ENCODE measurements at regions not wholly inside any gene's neighbourhood (a gene's known extent, or its start where the extent isn't known, plus 50 kb on each side); places are given as distances from the start of the nearest gene placed in this dataset.

DNA sequence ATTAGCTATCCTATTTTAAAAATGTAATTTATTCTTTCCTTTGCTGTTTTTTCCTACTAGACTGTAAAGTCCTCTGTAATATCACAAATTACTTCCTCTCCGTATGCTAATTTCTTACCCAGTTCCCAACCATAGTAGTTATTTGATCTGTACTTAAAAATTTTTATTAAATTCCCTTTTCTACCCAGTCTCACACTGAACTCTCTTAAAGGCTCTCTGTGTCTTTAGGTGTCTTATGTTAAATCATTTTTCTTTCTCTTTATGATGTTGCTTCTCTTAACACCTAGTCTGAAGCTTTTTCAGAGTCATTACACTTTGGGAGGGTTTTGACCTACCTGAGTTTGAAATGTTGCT lies 378.6 kb downstream of the NSUN3 start:
- TF ChIP-seq, protein P1, sequence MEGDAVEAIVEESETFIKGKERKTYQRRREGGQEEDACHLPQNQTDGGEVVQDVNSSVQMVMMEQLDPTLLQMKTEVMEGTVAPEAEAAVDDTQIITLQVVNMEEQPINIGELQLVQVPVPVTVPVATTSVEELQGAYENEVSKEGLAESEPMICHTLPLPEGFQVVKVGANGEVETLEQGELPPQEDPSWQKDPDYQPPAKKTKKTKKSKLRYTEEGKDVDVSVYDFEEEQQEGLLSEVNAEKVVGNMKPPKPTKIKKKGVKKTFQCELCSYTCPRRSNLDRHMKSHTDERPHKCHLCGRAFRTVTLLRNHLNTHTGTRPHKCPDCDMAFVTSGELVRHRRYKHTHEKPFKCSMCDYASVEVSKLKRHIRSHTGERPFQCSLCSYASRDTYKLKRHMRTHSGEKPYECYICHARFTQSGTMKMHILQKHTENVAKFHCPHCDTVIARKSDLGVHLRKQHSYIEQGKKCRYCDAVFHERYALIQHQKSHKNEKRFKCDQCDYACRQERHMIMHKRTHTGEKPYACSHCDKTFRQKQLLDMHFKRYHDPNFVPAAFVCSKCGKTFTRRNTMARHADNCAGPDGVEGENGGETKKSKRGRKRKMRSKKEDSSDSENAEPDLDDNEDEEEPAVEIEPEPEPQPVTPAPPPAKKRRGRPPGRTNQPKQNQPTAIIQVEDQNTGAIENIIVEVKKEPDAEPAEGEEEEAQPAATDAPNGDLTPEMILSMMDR (IDR thresholded peaks at IDR 0.05), result no peak
- no peak for TF ChIP-seq POLR2A (IDR thresholded peaks at IDR 0.05)
